NAMALWA (cell line): ENCODE measurements at regions not wholly inside any gene's neighbourhood (a gene's known extent, or its start where the extent isn't known, plus 50 kb on each side); places are given as distances from the start of the nearest gene placed in this dataset.

Experiments used
- DNase-seq: peaks from one replicate; pipeline ENCODE4 v3.0.0-alpha.2; 2015; ENCODE audit warnings: low spot score

DNA sequence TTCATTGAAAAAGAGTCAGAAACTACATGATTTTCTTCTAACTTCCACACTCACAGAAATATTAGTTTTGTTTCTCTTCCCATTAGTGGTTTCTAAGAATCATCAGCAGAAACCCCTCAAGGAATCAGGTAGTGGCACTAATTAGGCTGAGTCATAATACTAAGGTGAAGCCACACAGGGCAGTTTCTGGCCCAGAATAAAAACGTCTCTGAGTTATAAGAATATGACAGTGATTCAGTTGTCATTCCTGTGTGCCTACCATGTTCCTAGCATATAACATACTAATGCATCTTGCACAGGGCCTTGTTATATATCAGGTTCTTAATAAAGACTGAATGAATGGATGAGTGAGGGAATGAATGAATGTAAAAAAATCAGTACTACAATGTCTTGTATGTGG, 206.0 kb upstream of the PLEKHG7 start:
- DNase-seq: no peak

DNA sequence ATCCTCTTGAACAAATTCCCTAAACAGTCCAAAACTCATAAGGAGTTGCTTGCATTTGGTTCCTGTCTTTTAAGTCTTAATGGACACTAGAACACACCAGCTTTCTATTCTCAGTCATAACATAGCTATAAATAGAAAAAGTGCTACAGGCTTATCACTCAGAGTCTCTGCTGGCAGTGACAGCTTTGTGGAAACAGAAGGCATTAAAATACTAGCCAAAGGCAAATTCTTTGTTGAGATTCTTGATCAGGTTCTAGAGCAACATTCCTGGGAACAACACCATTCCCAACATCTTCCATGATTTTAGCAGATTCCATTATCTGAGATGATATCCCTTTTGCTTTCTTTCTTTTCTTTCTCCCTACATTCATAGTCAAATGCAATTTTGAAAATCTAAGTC, 207.7 kb upstream of the PLEKHG7 start:
- no peak for DNase-seq

DNA sequence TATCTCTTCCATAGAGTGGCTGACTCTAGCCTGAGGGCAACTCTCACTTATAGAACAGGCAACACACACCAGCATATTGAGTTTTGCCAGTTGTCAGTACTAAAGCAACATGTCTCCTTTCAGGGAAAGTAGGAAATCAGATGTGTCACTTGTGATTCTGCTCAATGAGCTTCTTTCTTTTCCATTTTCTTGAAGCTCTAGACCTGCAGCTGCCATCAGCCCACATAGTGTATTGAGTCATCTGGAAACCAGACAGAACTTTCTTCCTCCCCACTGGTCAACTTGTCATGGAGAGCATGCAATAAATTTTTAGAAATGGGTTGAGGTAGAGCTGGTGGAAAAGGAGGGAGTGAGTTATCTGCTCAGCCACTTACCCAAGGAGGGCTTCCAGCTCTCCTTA, 209.0 kb upstream of the PLEKHG7 start:
- no peak for DNase-seq

DNA sequence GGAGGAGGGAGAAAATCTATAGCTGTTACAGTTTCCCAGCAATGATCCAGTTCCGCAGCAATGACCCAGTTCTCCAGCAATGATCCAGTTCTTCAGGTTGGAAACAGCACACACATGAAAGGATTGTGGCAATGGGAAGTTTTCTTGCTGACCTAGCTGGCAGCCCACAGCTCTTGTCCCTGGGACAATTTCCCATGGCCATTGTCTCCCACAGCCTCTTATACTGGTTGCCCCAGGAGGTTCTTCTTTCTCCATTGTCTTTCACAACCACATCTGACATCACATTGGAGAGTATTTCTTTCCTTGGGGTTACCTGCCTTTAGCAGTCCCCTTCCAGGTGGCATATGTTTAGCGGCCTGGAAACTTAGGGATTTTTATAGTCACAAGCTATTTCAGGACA, 209.8 kb upstream of the PLEKHG7 start:
- DNase-seq: no peak

DNA sequence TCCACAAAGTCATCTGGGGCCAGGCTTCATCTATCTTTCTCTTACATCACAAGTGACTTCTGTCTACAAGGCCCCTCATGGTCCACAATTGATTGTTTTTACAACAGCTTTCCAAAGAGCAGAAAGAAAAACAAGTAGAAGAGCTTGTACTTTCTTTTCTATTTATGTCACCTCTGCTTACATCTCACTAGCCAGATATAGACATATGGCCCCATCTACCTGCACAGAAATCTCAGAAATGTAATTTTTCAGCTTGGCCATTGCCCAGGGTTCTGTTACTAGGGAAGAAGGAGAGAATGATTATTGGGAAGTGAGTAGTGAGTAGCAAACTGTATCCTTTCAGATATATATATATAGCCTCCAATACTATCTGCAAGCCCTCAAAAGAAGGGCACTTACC, 210.5 kb upstream of the PLEKHG7 start:
- DNase-seq: no peak

DNA sequence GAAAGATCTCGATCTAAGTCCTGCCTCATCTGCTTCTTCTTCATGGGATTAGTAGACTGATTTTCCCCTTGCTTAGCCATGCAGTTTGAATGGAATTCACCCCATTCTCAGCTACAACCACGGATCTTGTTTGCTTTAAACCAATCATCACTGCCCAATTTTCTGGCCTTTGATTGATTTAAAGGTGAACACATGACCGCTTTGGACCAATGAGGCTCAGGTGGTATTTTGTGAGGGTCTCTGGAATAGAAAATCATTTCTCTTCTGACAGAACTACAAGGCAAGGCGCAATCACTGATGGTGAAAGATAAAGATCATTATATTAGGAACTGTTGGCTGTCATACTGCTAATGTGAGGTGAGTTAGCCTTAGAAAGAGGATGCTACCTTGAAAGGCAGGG, 213.0 kb upstream of the PLEKHG7 start:
- no peak for DNase-seq

DNA sequence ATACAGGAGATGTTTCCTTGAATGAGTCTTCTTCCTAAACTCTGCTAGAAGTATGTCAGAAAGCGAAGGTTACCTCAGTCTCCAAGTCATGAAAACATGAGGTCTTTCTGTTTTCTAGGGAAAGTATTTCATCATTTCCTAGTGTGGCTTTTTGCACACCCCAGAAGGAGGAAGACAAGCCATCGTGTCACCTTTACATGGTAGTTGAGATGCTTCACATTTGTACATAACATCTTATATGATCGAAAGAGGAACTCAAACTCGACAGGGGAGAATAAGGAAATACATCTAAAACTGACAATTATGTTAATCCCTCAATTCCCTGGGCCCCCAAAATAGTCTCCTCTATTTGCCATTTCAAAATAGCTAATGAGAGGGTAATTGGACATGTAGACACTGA, 214.1 kb upstream of the PLEKHG7 start:
- DNase-seq: peak; percentile 60

DNA sequence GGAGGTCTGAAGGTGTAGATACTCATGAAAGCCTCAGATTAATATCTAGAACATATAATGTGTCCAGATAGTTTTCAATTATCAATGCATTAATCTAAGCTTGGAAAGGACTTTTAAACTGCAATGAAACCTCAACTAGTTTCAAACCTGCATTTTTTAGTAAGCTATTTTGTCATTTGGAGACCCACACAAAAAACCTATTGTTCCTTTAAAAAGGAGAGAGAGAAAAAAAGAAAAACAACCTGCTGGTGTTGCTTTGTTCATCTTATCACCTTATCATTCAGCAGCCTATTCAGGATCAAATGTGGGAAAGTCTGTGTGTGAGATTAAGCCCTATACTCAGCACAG, 215.7 kb upstream of the PLEKHG7 start:
- DNase-seq: no peak

DNA sequence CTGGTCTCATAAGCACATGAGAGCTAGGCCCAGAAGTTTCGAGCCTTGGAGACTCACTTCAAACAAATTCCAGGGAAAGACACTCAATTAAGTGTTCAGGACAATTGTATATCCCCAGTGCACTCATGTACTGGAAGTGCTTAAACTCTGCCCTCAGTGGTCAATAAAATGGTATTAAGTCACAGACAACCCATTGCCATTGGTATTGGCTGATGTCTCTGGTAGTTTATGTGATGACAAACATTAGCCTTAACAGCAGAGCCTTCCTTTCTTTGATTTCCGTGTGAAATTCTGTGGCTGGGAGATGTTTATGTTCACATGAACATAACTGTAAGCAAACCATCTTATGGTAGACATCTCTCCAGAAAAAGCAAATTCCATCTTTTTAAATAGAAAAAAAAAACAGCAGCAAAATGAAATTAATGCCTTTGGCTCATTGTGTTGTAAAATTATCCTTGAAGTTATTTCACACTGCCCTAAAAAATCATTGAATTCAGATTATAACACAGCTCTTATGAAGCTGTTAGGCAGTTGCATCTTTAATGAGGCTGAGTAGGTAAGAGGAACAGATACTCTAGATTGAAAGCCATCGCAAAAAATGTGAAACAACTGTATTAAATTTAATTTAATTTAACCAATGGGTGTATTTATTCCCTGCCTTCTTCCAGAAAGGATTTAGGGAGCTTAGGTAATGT, 216.2 kb upstream of the PLEKHG7 start:
- no peak for DNase-seq

DNA sequence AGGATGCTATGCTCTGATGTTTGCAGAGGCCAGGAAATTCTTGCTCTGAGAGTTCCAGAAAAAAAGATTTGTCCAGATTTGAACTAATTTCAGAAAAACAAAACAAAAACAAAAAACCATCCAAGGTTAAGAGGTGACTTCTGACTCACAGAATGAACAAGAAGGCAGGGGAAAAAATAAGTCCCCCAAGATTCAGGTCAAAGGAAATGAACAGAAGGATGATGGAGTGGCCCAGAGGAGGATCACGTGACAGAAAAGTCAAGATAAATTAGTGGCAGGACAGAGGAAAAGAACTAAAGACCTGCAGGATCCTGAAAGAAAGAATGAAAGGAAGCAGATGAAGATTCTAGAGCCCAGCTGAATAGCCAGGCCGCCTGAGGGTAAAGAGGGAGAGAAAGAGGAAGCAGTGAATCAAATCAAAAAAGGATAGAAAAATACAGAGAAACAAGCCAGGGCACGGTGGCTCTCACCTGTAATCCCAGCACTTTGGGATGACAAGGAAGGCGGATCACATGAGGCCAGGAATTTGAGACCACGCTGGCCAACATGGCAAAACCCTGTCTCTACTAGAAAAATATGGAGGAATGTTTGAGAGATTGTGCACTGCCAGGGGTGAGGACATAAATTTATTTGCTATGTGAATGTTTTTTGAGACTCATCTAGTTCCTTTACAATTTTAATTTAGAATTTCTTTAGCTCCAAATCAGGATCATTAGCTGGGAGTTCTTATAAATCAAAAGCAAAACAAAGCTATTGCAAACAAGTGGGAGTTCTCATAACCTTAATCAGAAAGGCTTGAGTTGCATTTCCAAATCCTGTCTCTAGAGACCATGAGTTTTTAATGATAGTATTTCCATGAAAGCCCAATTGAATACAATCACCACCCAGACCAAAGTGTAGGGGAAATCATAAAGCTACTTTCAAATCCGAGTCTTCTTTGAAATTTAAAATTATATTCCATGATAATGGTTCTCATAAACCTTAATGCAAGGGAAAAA, 217.1 kb upstream of the PLEKHG7 start:
- no peak for DNase-seq

DNA sequence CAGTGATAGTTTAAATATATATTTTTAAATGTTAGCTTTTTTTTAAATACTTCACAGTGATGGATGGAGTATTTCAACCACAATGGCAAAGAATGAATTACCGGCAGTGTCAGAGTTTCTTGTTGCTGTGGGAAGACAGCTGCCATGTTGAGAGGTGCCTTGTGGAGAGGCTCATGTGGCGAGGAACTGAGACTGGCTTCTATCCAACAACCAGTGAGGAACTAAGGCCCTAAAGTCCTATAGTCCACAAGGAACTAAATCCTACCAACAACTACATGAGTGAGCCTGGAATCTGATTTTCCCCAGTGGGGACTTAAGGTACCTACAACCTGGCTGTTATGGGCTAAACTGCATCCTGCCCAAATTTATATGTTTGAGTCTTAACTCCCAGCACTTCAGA, 220.2 kb upstream of the PLEKHG7 start:
- DNase-seq: no peak

DNA sequence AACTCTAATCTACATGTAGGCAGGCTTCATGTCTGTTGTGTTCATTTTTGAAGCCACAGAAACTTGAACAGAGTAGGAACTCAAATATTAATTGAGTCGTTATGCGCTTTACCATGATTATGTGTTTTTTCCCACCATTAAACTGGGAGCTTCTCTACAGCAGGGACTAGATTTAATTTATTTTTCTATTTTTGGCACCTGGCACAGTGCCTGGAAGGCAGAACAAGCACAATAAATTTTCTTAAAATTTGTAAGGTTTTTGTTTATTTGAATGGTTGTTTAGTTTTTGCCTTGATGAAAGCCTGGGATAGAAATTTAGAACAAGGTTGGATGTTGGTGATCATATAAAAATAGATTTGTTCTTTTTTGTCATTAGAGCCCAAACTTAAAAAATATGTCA, 221.7 kb upstream of the PLEKHG7 start:
- no peak for DNase-seq

DNA sequence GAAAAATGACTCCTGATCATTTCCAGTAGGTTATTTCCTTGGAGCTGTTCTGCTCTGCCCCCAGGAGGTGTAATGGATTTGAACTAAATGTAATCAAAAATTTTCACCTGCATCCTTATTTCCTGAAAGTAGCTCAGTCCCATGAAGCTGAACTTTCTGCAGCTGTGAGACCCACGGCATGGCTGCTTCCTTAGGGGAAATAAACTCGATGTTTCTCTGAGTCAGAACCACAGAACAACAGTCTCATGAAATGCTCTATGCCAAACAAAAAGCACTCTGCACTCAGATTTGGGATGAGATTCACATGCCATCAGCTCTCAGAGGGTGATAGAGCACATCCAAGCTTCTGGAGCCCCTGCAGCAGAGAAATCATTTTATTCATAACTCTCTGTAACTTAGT, 224.1 kb upstream of the PLEKHG7 start:
- no peak for DNase-seq

DNA sequence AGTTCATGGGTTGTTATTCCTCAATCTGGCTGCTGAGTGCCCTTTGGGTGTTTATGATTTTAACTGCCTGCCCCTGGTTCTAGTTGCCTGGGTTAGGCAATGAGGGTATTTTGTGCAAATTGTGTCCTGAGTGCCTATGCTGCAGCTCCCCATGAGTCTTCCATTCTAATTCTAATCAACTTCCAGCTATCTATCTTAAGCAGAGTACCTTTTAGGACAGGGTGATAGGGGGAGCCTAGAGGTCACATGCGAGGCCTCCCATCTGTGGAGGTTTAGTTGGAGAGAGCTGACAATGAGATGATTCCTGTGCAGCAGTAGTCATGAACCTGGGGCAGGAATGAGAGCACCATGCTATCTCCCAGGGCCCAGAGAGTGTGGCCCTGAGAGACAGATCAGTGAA, 225.9 kb upstream of the PLEKHG7 start:
- no peak for DNase-seq

DNA sequence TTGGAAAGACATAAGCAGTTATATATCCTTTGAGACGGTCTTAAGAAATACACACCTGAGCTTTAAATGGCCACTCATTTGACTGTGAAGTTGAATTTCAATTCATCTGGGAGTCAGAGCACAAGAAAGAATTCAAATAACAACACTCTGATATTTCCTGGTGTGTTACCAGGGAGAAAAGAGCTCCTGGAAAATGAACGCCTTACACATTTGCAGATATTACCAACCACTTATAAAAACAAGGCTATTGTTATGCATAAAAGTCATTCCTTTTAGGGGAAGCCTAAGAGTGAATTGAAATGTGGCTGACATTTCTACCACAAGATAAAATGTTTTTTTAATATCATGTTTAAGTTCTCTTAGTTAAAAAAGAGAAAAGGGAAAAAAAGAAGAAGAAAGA, 229.2 kb upstream of the PLEKHG7 start:
- no peak for DNase-seq

DNA sequence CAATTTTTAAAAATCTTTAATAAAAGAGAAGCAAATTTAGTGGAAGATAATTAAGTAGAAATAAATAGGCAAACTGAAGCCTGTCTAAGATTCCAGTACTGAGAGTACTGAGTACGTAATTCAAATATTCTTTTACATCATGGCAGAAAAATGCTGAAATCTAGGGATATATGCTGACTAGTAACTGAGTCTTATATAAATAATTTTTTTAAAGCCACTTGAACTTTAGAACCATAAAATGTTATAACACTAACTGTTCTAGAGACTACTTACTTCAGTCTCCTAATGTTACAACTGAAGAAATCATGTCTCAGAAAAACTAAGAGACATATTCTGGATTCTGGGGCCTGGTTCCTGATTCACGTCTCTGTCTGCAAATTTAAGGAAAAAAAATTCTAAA, 230.6 kb upstream of the PLEKHG7 start:
- no peak for DNase-seq

DNA sequence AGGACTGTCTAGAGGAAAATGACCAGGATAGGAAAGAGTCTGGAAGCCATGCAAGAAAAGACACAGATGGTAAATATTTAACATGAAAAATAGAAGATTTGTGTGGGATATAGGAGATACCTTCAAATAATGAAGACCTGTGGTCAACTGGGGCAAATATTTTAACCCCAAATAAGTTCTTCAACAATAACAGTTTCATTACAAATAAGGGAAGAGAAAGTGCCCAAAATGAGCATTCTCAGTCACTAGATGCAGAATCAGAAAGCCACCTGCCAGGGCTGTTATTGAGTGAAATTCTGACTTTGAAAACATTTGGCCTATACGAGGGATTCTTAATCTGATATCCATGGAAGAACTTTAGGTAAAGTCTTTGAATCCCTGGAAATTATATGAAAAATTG, 231.2 kb upstream of the PLEKHG7 start:
- peak; percentile 71 for DNase-seq

DNA sequence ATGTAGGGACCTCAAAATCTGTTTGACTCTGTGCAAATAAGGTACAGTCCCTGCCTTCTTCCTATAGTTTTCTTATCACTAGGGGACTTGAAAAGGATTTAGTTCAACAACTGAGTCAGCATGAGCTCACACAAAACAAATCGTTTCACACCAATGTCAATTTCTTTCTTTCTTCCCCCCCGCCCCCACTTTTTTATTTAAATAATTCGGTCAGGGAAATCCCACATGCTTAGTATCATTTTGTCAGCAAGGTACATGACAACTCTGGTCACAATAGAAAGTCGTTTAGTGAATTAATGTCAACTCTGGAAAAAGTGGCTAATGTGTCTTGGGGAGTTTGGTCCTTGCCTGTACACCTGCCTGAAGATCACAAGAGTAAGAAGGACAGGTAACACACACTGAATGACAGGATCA, 232.2 kb upstream of the PLEKHG7 start:
- peak; percentile 58 for DNase-seq

DNA sequence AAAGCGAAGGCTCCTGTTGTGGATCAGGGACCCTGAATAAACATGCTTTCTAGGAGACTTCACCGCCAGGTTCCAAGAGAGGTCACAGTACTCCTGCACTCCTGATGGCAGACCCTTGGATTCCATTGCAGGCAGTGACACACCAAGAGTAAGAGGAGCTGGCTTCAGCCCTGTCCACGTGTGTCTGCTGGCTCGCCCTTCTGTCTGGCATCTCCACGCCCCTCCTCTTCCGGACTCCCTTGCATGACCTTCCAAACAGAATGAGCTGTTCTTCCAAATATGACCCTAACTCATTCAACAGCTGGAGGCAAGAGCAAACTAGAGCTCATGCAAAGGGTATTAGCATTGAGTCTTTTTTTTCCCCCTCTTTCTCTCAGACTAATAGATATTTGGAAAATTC, 233.0 kb upstream of the PLEKHG7 start:
- peak; percentile 31 for DNase-seq

DNA sequence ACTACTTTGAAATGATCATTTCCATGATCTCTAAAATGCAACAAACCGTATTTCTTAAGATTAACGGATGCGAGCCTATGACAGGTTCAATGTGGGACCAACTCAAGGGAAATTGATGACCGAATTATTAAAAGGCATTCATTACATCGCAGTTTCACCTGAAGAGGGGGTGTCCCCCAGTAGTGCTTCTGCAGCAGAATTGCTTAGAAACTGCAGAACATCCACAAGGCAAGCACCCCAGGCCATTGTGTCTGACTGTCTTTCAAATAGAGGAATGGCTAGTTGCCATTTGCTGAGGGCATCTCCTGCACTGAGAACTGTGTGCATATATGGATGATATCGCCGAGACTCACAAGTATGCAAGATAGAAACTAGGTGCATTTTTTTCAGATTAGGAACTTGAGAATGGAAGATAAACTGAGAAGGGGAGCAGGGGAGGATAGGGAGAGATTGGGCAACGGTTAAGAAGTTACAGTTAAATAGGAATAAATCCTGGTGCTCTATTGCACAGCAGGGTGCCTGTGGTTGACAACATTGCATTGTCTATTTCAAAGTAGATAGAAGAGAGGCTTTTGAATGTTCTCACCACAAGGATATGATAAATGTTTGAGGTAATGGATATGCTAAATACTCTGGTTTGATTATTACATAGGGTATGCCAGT, 234.3 kb upstream of the PLEKHG7 start:
- peak; percentile 43 for DNase-seq

DNA sequence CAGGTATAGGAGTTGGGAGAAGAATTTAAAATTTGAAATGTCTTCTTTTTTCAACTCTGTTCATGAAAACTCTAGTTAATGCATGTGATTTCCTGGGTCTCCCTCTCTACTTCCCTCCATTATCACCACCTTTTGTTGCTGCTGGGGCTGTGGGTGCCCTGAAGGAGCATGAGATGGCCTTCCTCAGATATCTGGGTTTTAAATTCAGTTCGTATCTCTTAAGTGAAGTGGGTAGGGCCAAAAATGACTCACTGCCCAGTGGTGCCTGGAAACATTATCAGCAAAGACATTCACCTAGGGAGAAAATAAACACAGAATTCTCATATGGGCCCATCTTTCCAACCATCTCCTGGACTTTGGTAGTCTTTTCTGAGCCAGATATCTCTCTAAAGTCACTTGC, 234.9 kb upstream of the PLEKHG7 start:
- peak; percentile 51 for DNase-seq

DNA sequence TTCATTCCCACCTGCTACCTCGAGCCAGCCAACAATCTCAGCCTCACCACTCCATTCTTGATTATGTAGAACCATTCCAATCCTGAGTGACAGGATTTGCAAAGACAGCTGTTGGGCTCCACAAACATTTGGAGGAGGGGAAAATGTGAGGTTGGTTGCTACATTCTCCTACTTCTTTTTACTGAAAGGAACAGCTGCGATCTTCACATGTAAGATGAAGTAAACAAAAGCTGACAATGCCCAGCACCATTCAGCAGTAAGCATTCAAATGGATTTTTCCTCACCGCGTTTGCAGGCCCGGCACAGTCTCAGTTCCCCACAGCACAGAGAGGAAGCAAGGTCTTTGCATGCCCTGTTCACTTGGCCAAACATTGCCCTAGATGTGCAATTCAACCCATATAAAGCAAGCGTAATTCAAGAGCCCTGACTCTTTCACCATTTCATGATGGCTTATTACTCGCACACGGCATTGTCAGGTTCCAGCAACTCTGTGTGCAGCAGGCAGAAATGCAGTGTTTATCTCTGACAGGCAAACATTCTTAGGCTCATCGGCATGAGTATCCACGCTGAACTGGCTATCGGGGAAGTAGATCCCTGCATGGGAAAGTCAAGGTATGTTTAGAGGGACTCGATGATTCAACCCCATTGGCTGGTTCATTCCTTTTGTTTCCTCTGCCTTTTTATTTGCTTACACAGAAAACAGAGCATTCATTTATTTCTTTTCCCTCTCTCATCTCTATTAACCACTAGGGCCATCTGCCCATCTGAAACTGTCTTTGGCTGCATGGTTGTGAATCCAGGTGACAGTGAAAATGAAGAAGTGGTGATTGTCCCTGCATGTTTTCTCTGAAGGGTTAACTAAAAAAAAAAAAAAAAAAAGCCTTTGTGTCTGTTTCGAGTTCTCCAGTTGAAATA, 236.1 kb upstream of the PLEKHG7 start:
- peak; percentile 89 for DNase-seq
